ENCODE measurements at regions not wholly inside any gene's neighbourhood (a gene's known extent, or its start where the extent isn't known, plus 50 kb on each side); places are given as distances from the start of the nearest gene placed in this dataset.
"Not testable (repeated sequence)": the region's sequence is repeated elsewhere in the genome, so short reads cannot be mapped to it uniquely, and the experiment has no call there.

- TF ChIP-seq POLR2A (IDR thresholded peaks at IDR 0.05; ENCODE audit: low read depth, low read length) = no peak
- DNase-seq (ENCODE audit: insufficient read length, low spot score) (no peak), FAIRE-seq (no peak)
Measured at GRCh38 chr18:22063672-22064071, 105.7 kb upstream of the GATA6 start.

- TF ChIP-seq POLR2A (IDR thresholded peaks at IDR 0.05; ENCODE audit: low read depth, low read length) = no peak
- no peak for DNase-seq (ENCODE audit: insufficient read length, low spot score)
- FAIRE-seq = no peak
Measured at GRCh38 chr18:22064581-22064980, 104.8 kb upstream of the GATA6 start.

GRCh38 chr18:22065311-22065710, 104.1 kb upstream of the GATA6 start:
- FAIRE-seq (no peak), DNase-seq (ENCODE audit: insufficient read length, low spot score) (no peak)
- no peak for TF ChIP-seq POLR2A (IDR thresholded peaks at IDR 0.05; ENCODE audit: low read depth, low read length)

- no peak for DNase-seq (ENCODE audit: insufficient read length, low spot score)
- no peak for TF ChIP-seq POLR2A (IDR thresholded peaks at IDR 0.05; ENCODE audit: low read depth, low read length)
- no peak for FAIRE-seq
Measured at GRCh38 chr18:22066083-22066485, 103.3 kb upstream of the GATA6 start.

- TF ChIP-seq POLR2A (IDR thresholded peaks at IDR 0.05; ENCODE audit: low read depth, low read length) = no peak
- FAIRE-seq = no peak
- no peak for DNase-seq (ENCODE audit: insufficient read length, low spot score)
Measured at GRCh38 chr18:22067109-22067508, 102.3 kb upstream of the GATA6 start.

- no peak for TF ChIP-seq POLR2A (IDR thresholded peaks at IDR 0.05; ENCODE audit: low read depth, low read length)
- DNase-seq (ENCODE audit: insufficient read length, low spot score) = no peak
- no peak for FAIRE-seq
Measured at GRCh38 chr18:22067682-22068081, 101.7 kb upstream of the GATA6 start.

GRCh38 chr18:22068784-22069183, 100.6 kb upstream of the GATA6 start:
- not testable (repeated sequence) for FAIRE-seq; DNase-seq (ENCODE audit: insufficient read length, low spot score)

- DNase-seq (ENCODE audit: insufficient read length, low spot score) (no peak), FAIRE-seq (no peak)
- no peak for TF ChIP-seq POLR2A (IDR thresholded peaks at IDR 0.05; ENCODE audit: low read depth, low read length)
Measured at GRCh38 chr18:22069916-22070315, 99.5 kb upstream of the GATA6 start.

GRCh38 chr18:22073411-22073810, 96.0 kb upstream of the GATA6 start:
- DNase-seq (ENCODE audit: insufficient read length, low spot score) (no peak), FAIRE-seq (no peak)
- no peak for TF ChIP-seq POLR2A (IDR thresholded peaks at IDR 0.05; ENCODE audit: low read depth, low read length)

- no peak for FAIRE-seq
- no peak for DNase-seq (ENCODE audit: insufficient read length, low spot score)
- TF ChIP-seq POLR2A (IDR thresholded peaks at IDR 0.05; ENCODE audit: low read depth, low read length) = no peak
Measured at GRCh38 chr18:22074282-22075070, 94.9 kb upstream of the GATA6 start.

- no peak for TF ChIP-seq POLR2A (IDR thresholded peaks at IDR 0.05; ENCODE audit: low read depth, low read length)
- DNase-seq (ENCODE audit: insufficient read length, low spot score) (no peak), FAIRE-seq (no peak)
Measured at GRCh38 chr18:22080035-22080434, 89.4 kb upstream of the GATA6 start.

- FAIRE-seq (no peak), DNase-seq (ENCODE audit: insufficient read length, low spot score) (no peak)
- TF ChIP-seq POLR2A (IDR thresholded peaks at IDR 0.05; ENCODE audit: low read depth, low read length) = no peak
Measured at GRCh38 chr18:22082408-22082807, 87.0 kb upstream of the GATA6 start.

GRCh38 chr18:22084547-22084946, 84.8 kb upstream of the GATA6 start:
- no peak for FAIRE-seq
- no peak for TF ChIP-seq POLR2A (IDR thresholded peaks at IDR 0.05; ENCODE audit: low read depth, low read length)

GRCh38 chr18:22086973-22087372, 82.4 kb upstream of the GATA6 start:
- no peak for DNase-seq (ENCODE audit: insufficient read length, low spot score)
- no peak for FAIRE-seq
- no peak for TF ChIP-seq POLR2A (IDR thresholded peaks at IDR 0.05; ENCODE audit: low read depth, low read length)

More at GRCh38 chr18:22084547-22084946, 84.8 kb upstream of the GATA6 start:
- no peak for DNase-seq (ENCODE audit: insufficient read length, low spot score)

- no peak for FAIRE-seq
- no peak for TF ChIP-seq POLR2A (IDR thresholded peaks at IDR 0.05; ENCODE audit: low read depth, low read length)
- DNase-seq (ENCODE audit: insufficient read length, low spot score) = no peak
Measured at GRCh38 chr18:22088029-22088428, 81.4 kb upstream of the GATA6 start.
